Lower lobe of right lung (tissue), 2 donors: ENCODE measurements at regions not wholly inside any gene's neighbourhood (a gene's known extent, or its start where the extent isn't known, plus 50 kb on each side); places are given as distances from the start of the nearest gene placed in this dataset.
"Not testable (repeated sequence)": the region's sequence is repeated elsewhere in the genome, so short reads cannot be mapped to it uniquely, and the experiment has no call there.

Source experiments
- ATAC-seq, 2 donors: fragments of 200-7000 bp; cut with Tn5 transposase; one replicate each; pipeline ENCODE4 v1.9.1; 2020 to 2022; ENCODE audit warnings: mild to moderate bottlenecking in 2 of 2, moderate library complexity in 2 of 2
- DNase-seq: peaks from one replicate; pipeline ENCODE4 v3.0.0-alpha.2; 2020
- H3K27ac ChIP-seq: fragments of 200-600 bp; one replicate; pipeline ENCODE4 v1.8.0; 2022
- H3K27me3 ChIP-seq: fragments of 200-600 bp; one replicate; pipeline ENCODE4 v1.8.0; 2022; ENCODE audit warnings: low read depth
- H3K36me3 ChIP-seq: fragments of 200-600 bp; one replicate; pipeline ENCODE4 v1.8.0; 2022; ENCODE audit warnings: mild to moderate bottlenecking
- H3K4me1 ChIP-seq: fragments of 200-600 bp; one replicate; pipeline ENCODE4 v1.8.0; 2022
- H3K4me3 ChIP-seq: fragments of 200-600 bp; one replicate; pipeline ENCODE4 v1.8.0; 2022; ENCODE audit warnings: mild to moderate bottlenecking
- H3K9me3 ChIP-seq: fragments of 200-600 bp; one replicate; pipeline ENCODE4 v1.8.0; 2022
- CTCF ChIP-seq: fragments of 200-600 bp; IDR thresholded peaks from one replicate; pipeline ENCODE4 v1.8.0; 2022; ENCODE audit warnings: antibody characterized with exemption, mild to moderate bottlenecking
- intact Hi-C: fragments of 100-400 bp; cut with DNase I; formaldehyde crosslinking; loops from one replicate; pipeline ENCODE4 v1.11.0; 2022
- donor health status: DM: no; HTN: yes; CAD: no; lungs with severe emphysema.

- H3K4me3 ChIP-seq: no peak overlapping the region
- no peaks in the 10 kb centered on the region for H3K4me1 ChIP-seq
- no peaks in the 10 kb centered on the region for H3K27me3 ChIP-seq
- TF ChIP-seq CTCF: no peak
- H3K27ac ChIP-seq: no peak overlapping the region
- intact Hi-C loops: no loop called here
- no peak for ATAC-seq
- no peak for DNase-seq
- no peaks in the 10 kb centered on the region for H3K9me3 ChIP-seq
- H3K36me3 ChIP-seq: no peaks in the 10 kb centered on the region
Observed at GRCh38 chr16:26505496-26505895, 561.2 kb upstream of the C16orf82 start.

DNA sequence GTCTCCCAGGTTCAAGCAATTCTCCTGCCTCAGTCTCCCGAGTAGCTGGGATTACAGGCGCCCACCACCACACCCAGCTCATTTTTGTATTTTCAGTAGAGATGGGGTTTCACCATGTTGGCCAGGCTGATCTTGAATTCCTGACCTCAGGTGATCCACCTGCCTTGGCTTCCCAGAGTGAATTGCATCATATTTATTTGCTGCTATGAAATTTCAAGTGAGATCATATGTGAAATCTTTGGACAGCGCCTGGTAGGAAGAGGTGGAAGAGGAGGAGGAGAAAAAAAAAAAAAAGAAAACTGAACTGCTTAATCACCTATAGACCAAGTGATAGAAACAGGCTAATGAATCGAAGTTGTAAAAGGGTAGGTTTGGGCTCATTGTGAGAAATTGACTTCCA, 557.8 kb upstream of the C16orf82 start:
- H3K9me3 ChIP-seq, H3K4me1 ChIP-seq, H3K27ac ChIP-seq, intact Hi-C loops, ATAC-seq, H3K36me3 ChIP-seq, H3K27me3 ChIP-seq, DNase-seq, H3K4me3 ChIP-seq: not testable (repeated sequence)

GRCh38 chr16:26510924-26511323, 555.8 kb upstream of the C16orf82 start:
- intact Hi-C loops: no loop called here
- H3K27me3 ChIP-seq: no peaks in the 10 kb centered on the region
- H3K9me3 ChIP-seq: no peaks in the 10 kb centered on the region
- H3K4me3 ChIP-seq: no peak overlapping the region
- H3K27ac ChIP-seq: no peak overlapping the region
- ATAC-seq (no peak), DNase-seq (no peak)
- H3K4me1 ChIP-seq: no peaks in the 10 kb centered on the region
- no peak for TF ChIP-seq CTCF
- H3K36me3 ChIP-seq: no peaks in the 10 kb centered on the region

DNA sequence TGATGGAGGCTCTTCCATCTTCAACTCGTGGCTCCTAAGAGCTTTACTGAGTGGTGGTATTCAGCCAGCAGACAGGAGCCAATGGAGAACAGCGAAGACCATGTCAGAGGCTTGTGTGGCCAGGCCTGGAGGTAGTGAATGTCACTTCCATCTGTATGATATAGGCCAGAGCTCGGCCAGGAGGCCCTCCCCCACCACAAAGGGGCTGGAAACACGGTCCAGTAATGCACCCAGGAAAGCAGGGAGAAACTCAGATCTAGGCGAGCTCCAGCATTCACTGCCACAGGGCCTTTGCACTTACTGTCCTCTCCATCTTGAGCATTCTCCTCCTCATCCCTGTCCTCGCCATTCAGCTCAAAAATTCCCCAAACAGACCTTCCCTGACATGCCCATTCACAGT, 555.3 kb upstream of the C16orf82 start:
- intact Hi-C loops: no loop called here
- Histone ChIP-seq H3K27me3 (no peaks in the 10 kb centered on the region), H3K4me3 (no peak overlapping the region), H3K9me3 (no peaks in the 10 kb centered on the region), H3K36me3 (no peaks in the 10 kb centered on the region), H3K27ac (no peak overlapping the region), H3K4me1 (no peaks in the 10 kb centered on the region)
- ATAC-seq (peak in 1 of 2 donors; percentile 17), DNase-seq (no peak)
- TF ChIP-seq CTCF: no peak

- TF ChIP-seq CTCF: no peak
Observed at GRCh38 chr16:26521626-26522025, 545.1 kb upstream of the C16orf82 start.

GRCh38 chr16:26524281-26524680, 542.4 kb upstream of the C16orf82 start:
- H3K27ac ChIP-seq: no peak overlapping the region
- no peak for ATAC-seq
- no peaks in the 10 kb centered on the region for H3K9me3 ChIP-seq
- no peak for TF ChIP-seq CTCF
- no peaks in the 10 kb centered on the region for H3K4me1 ChIP-seq
- intact Hi-C loops: no loop called here
- no peak overlapping the region for H3K4me3 ChIP-seq
- no peaks in the 10 kb centered on the region for H3K36me3 ChIP-seq
- no peak for DNase-seq
- H3K27me3 ChIP-seq: no peaks in the 10 kb centered on the region

More at GRCh38 chr16:26521626-26522025, 545.1 kb upstream of the C16orf82 start:
- no peaks in the 10 kb centered on the region for H3K36me3 ChIP-seq
- DNase-seq (no peak), ATAC-seq (no peak)
- no peak overlapping the region for H3K27ac ChIP-seq
- no peaks in the 10 kb centered on the region for H3K9me3 ChIP-seq
- intact Hi-C loops: no loop called here
- H3K4me1 ChIP-seq: no peaks in the 10 kb centered on the region
- H3K4me3 ChIP-seq: no peak overlapping the region
- no peaks in the 10 kb centered on the region for H3K27me3 ChIP-seq
